Activated CD8-positive, alpha-beta memory T cell treated with anti-CD3 and anti-CD28 coated beads for 1 hour (primary cell): ENCODE measurements at regions not wholly inside any gene's neighbourhood (a gene's known extent, or its start where the extent isn't known, plus 50 kb on each side); places are given as distances from the start of the nearest gene placed in this dataset.

ENCODE experiments used
- DNase-seq, 2 donors: peaks; one replicate each; pipeline ENCODE4 v3.0.0-alpha.2; 2020; ENCODE audit warnings: low read depth in 1 of 2; ENCODE audit errors: extremely low read depth in 1 of 2

- DNase-seq, result no peak
Observed at GRCh38 chr6:110538416-110539160, 62.2 kb upstream of the SLC22A16 start.

- DNase-seq, result no peak
Observed at GRCh38 chr6:110537208-110538123, 61.1 kb upstream of the SLC22A16 start.

- no peak for DNase-seq
Observed at GRCh38 chr6:110534731-110535492, 58.5 kb upstream of the SLC22A16 start.

GRCh38 chr6:110532431-110532830, 56.0 kb upstream of the SLC22A16 start:
- no peak for DNase-seq

GRCh38 chr6:110530671-110531070, 54.3 kb upstream of the SLC22A16 start:
- DNase-seq, result no peak

- DNase-seq, result no peak
Observed at GRCh38 chr6:110529907-110530306, 53.5 kb upstream of the SLC22A16 start.

GRCh38 chr6:110529355-110529754, 52.9 kb upstream of the SLC22A16 start:
- DNase-seq, result no peak

GRCh38 chr6:110528930-110529325, 52.5 kb upstream of the SLC22A16 start:
- no peak for DNase-seq

- peak in 1 of 2 donors; percentile 12 for DNase-seq
Observed at GRCh38 chr6:110528101-110528929, 51.9 kb upstream of the SLC22A16 start.

GRCh38 chr6:110527516-110527915, 51.1 kb upstream of the SLC22A16 start:
- DNase-seq, result no peak

- no peak for DNase-seq
Observed at GRCh38 chr6:110526726-110527125, 50.3 kb upstream of the SLC22A16 start.
